ENCODE measurements at regions not wholly inside any gene's neighbourhood (a gene's known extent, or its start where the extent isn't known, plus 50 kb on each side); places are given as distances from the start of the nearest gene placed in this dataset.

- no peak overlapping the region for H4K5ac ChIP-seq (ENCODE audit: low read length)
- H2AK5ac ChIP-seq (ENCODE audit: low read length): no peak overlapping the region
- no peak overlapping the region for H3K4me3 ChIP-seq (ENCODE audit: low read length)
- WGBS (ENCODE audit: extremely low coverage, insufficient coverage, low lambda C conversion rate): no CpG with 5 or more reads among the region's 2 CpGs
- no peak overlapping the region for H3K18ac ChIP-seq (ENCODE audit: low read length)
- H3K27me3 ChIP-seq (ENCODE audit: insufficient read depth, low read length, poor library complexity): no peaks in the 10 kb centered on the region
- H4K8ac ChIP-seq (ENCODE audit: low read depth, low read length): no peak overlapping the region
- H3K79me2 ChIP-seq (ENCODE audit: control insufficient read depth, insufficient read depth, low read length): no peaks in the 10 kb centered on the region
- no peak overlapping the region for H2BK5ac ChIP-seq (ENCODE audit: low read length)
- no peak overlapping the region for H3K4ac ChIP-seq (ENCODE audit: low read depth, low read length)
- H3K56ac ChIP-seq (ENCODE audit: low read length): no peak overlapping the region
- no peaks in the 10 kb centered on the region for H3K36me3 ChIP-seq (ENCODE audit: control insufficient read depth, insufficient read depth, low read length)
- DNase-seq: no peak
- H3K4me2 ChIP-seq (ENCODE audit: low read length): no peak overlapping the region
- H2BK120ac ChIP-seq (ENCODE audit: low read depth, low read length): no peak overlapping the region
- no peak overlapping the region for H2BK15ac ChIP-seq (replicated peaks; ENCODE audit: low read depth)
- no peak overlapping the region for H3K9ac ChIP-seq (ENCODE audit: low read length)
- H3K4me1 ChIP-seq (ENCODE audit: control insufficient read depth, low read depth, low read length): no peaks in the 10 kb centered on the region
- no peak overlapping the region for H3K23ac ChIP-seq (ENCODE audit: low read length)
- no peak overlapping the region for H3K27ac ChIP-seq (ENCODE audit: low read depth, low read length)
- H3K79me1 ChIP-seq (ENCODE audit: low read length): no peaks in the 10 kb centered on the region
These were observed 154.9 kb upstream of the TRPC4 start for GRCh38 chr13:38024431-38024830.

- Histone ChIP-seq H3K79me2 (ENCODE audit: control insufficient read depth, insufficient read depth, low read length) (no peaks in the 10 kb centered on the region), H2BK5ac (ENCODE audit: low read length) (no peak overlapping the region), H3K4me2 (ENCODE audit: low read length) (no peak overlapping the region), H3K18ac (ENCODE audit: low read length) (no peak overlapping the region), H3K27ac (ENCODE audit: low read depth, low read length) (no peak overlapping the region), H2AK5ac (ENCODE audit: low read length) (no peak overlapping the region), H3K4me3 (ENCODE audit: low read length) (no peak overlapping the region), H3K23ac (ENCODE audit: low read length) (no peak overlapping the region), H3K4me1 (ENCODE audit: control insufficient read depth, low read depth, low read length) (no peaks in the 10 kb centered on the region), H3K9ac (ENCODE audit: low read length) (no peak overlapping the region), H3K56ac (ENCODE audit: low read length) (no peak overlapping the region), H3K4ac (ENCODE audit: low read depth, low read length) (no peak overlapping the region), H2BK120ac (ENCODE audit: low read depth, low read length) (no peak overlapping the region), H2BK15ac (replicated peaks; ENCODE audit: low read depth) (no peak overlapping the region), H3K79me1 (ENCODE audit: low read length) (no peaks in the 10 kb centered on the region), H3K36me3 (ENCODE audit: control insufficient read depth, insufficient read depth, low read length) (no peaks in the 10 kb centered on the region), H4K8ac (ENCODE audit: low read depth, low read length) (no peak overlapping the region), H3K27me3 (ENCODE audit: insufficient read depth, low read length, poor library complexity) (no peaks in the 10 kb centered on the region), H4K5ac (ENCODE audit: low read length) (no peak overlapping the region)
- DNase-seq: no peak
- WGBS (ENCODE audit: extremely low coverage, insufficient coverage, low lambda C conversion rate): no CpG with 5 or more reads among the region's 2 CpGs
These were observed 147.7 kb upstream of the TRPC4 start for GRCh38 chr13:38017320-38017719.

GRCh38 chr13:38013676-38014075 is 144.1 kb upstream of the TRPC4 start:
- WGBS (ENCODE audit: extremely low coverage, insufficient coverage, low lambda C conversion rate): no CpG with 5 or more reads among the region's 1 CpG
- H3K56ac ChIP-seq (ENCODE audit: low read length): no peak overlapping the region
- DNase-seq: no peak
- H3K23ac ChIP-seq (ENCODE audit: low read length): no peak overlapping the region
- no peak overlapping the region for H3K4me3 ChIP-seq (ENCODE audit: low read length)
- no peaks in the 10 kb centered on the region for H3K36me3 ChIP-seq (ENCODE audit: control insufficient read depth, insufficient read depth, low read length)
- no peak overlapping the region for H2BK5ac ChIP-seq (ENCODE audit: low read length)
- H4K5ac ChIP-seq (ENCODE audit: low read length): no peak overlapping the region
- no peaks in the 10 kb centered on the region for H3K79me1 ChIP-seq (ENCODE audit: low read length)
- H3K9ac ChIP-seq (ENCODE audit: low read length): no peak overlapping the region
- no peak overlapping the region for H4K8ac ChIP-seq (ENCODE audit: low read depth, low read length)
- no peaks in the 10 kb centered on the region for H3K27me3 ChIP-seq (ENCODE audit: insufficient read depth, low read length, poor library complexity)
- H3K4me2 ChIP-seq (ENCODE audit: low read length): no peak overlapping the region
- no peaks in the 10 kb centered on the region for H3K79me2 ChIP-seq (ENCODE audit: control insufficient read depth, insufficient read depth, low read length)
- H3K4me1 ChIP-seq (ENCODE audit: control insufficient read depth, low read depth, low read length): no peaks in the 10 kb centered on the region
- no peak overlapping the region for H3K18ac ChIP-seq (ENCODE audit: low read length)
- no peak overlapping the region for H2AK5ac ChIP-seq (ENCODE audit: low read length)
- no peak overlapping the region for H3K4ac ChIP-seq (ENCODE audit: low read depth, low read length)
- no peak overlapping the region for H2BK15ac ChIP-seq (replicated peaks; ENCODE audit: low read depth)
- H2BK120ac ChIP-seq (ENCODE audit: low read depth, low read length): no peak overlapping the region
- no peak overlapping the region for H3K27ac ChIP-seq (ENCODE audit: low read depth, low read length)

GRCh38 chr13:38012096-38012495 is 142.5 kb upstream of the TRPC4 start:
- Histone ChIP-seq H3K4me2 (ENCODE audit: low read length) (no peak overlapping the region), H3K79me2 (ENCODE audit: control insufficient read depth, insufficient read depth, low read length) (no peaks in the 10 kb centered on the region), H3K36me3 (ENCODE audit: control insufficient read depth, insufficient read depth, low read length) (no peaks in the 10 kb centered on the region), H4K5ac (ENCODE audit: low read length) (no peak overlapping the region), H3K23ac (ENCODE audit: low read length) (no peak overlapping the region), H3K56ac (ENCODE audit: low read length) (no peak overlapping the region), H3K27me3 (ENCODE audit: insufficient read depth, low read length, poor library complexity) (no peaks in the 10 kb centered on the region), H2BK5ac (ENCODE audit: low read length) (no peak overlapping the region), H3K18ac (ENCODE audit: low read length) (no peak overlapping the region), H3K4me3 (ENCODE audit: low read length) (no peak overlapping the region), H3K27ac (ENCODE audit: low read depth, low read length) (no peak overlapping the region), H2AK5ac (ENCODE audit: low read length) (no peak overlapping the region), H3K79me1 (ENCODE audit: low read length) (no peaks in the 10 kb centered on the region), H3K9ac (ENCODE audit: low read length) (no peak overlapping the region), H2BK120ac (ENCODE audit: low read depth, low read length) (no peak overlapping the region), H3K4ac (ENCODE audit: low read depth, low read length) (no peak overlapping the region), H2BK15ac (replicated peaks; ENCODE audit: low read depth) (no peak overlapping the region), H3K4me1 (ENCODE audit: control insufficient read depth, low read depth, low read length) (no peaks in the 10 kb centered on the region), H4K8ac (ENCODE audit: low read depth, low read length) (no peak overlapping the region)
- WGBS (ENCODE audit: extremely low coverage, insufficient coverage, low lambda C conversion rate): no CpG with 5 or more reads among the region's 4 CpGs
- DNase-seq: no peak

GRCh38 chr13:38008636-38009035 is 139.1 kb upstream of the TRPC4 start:
- Histone ChIP-seq H2BK15ac (replicated peaks; ENCODE audit: low read depth) (no peak overlapping the region), H2AK5ac (ENCODE audit: low read length) (no peak overlapping the region), H3K4ac (ENCODE audit: low read depth, low read length) (no peak overlapping the region), H2BK5ac (ENCODE audit: low read length) (no peak overlapping the region), H4K8ac (ENCODE audit: low read depth, low read length) (no peak overlapping the region), H3K79me2 (ENCODE audit: control insufficient read depth, insufficient read depth, low read length) (no peaks in the 10 kb centered on the region), H3K4me1 (ENCODE audit: control insufficient read depth, low read depth, low read length) (no peaks in the 10 kb centered on the region), H4K5ac (ENCODE audit: low read length) (no peak overlapping the region), H3K27ac (ENCODE audit: low read depth, low read length) (no peak overlapping the region), H3K36me3 (ENCODE audit: control insufficient read depth, insufficient read depth, low read length) (no peaks in the 10 kb centered on the region), H3K9ac (ENCODE audit: low read length) (no peak overlapping the region), H3K79me1 (ENCODE audit: low read length) (no peaks in the 10 kb centered on the region), H3K18ac (ENCODE audit: low read length) (no peak overlapping the region), H3K4me2 (ENCODE audit: low read length) (no peak overlapping the region), H3K56ac (ENCODE audit: low read length) (no peak overlapping the region), H3K27me3 (ENCODE audit: insufficient read depth, low read length, poor library complexity) (no peaks in the 10 kb centered on the region), H3K4me3 (ENCODE audit: low read length) (no peak overlapping the region), H3K23ac (ENCODE audit: low read length) (no peak overlapping the region), H2BK120ac (ENCODE audit: low read depth, low read length) (no peak overlapping the region)
- no CpG with 5 or more reads among the region's 3 CpGs for WGBS (ENCODE audit: extremely low coverage, insufficient coverage, low lambda C conversion rate)
- no peak for DNase-seq

- no peak overlapping the region for H2AK5ac ChIP-seq (ENCODE audit: low read length)
These were observed 133.0 kb upstream of the TRPC4 start for GRCh38 chr13:38002606-38003005.

More at GRCh38 chr13:38002606-38003005, 133.0 kb upstream of the TRPC4 start:
- Histone ChIP-seq H3K23ac (ENCODE audit: low read length) (no peak overlapping the region), H3K36me3 (ENCODE audit: control insufficient read depth, insufficient read depth, low read length) (no peaks in the 10 kb centered on the region), H3K27me3 (ENCODE audit: insufficient read depth, low read length, poor library complexity) (no peaks in the 10 kb centered on the region), H3K79me1 (ENCODE audit: low read length) (no peaks in the 10 kb centered on the region), H3K4me1 (ENCODE audit: control insufficient read depth, low read depth, low read length) (no peaks in the 10 kb centered on the region), H3K79me2 (ENCODE audit: control insufficient read depth, insufficient read depth, low read length) (no peaks in the 10 kb centered on the region), H3K9ac (ENCODE audit: low read length) (no peak overlapping the region), H2BK120ac (ENCODE audit: low read depth, low read length) (no peak overlapping the region), H2BK5ac (ENCODE audit: low read length) (no peak overlapping the region), H3K4me2 (ENCODE audit: low read length) (no peak overlapping the region), H4K8ac (ENCODE audit: low read depth, low read length) (no peak overlapping the region), H2BK15ac (replicated peaks; ENCODE audit: low read depth) (no peak overlapping the region), H3K18ac (ENCODE audit: low read length) (no peak overlapping the region), H3K56ac (ENCODE audit: low read length) (no peak overlapping the region), H3K4ac (ENCODE audit: low read depth, low read length) (no peak overlapping the region), H3K4me3 (ENCODE audit: low read length) (no peak overlapping the region), H4K5ac (ENCODE audit: low read length) (no peak overlapping the region), H3K27ac (ENCODE audit: low read depth, low read length) (no peak overlapping the region)
- no peak for DNase-seq
- no CpG with 5 or more reads among the region's 7 CpGs for WGBS (ENCODE audit: extremely low coverage, insufficient coverage, low lambda C conversion rate)
